H9 (cell line): ENCODE measurements at regions not wholly inside any gene's neighbourhood (a gene's known extent, or its start where the extent isn't known, plus 50 kb on each side); places are given as distances from the start of the nearest gene placed in this dataset.

Source experiments
- DNase-seq: peaks from one replicate; pipeline ENCODE4 v3.0.0-alpha.2; 2017
- H2AFZ ChIP-seq: one replicate; pipeline ENCODE4 v1.6.1; 2013; ENCODE audit warnings: mild to moderate bottlenecking, low read length, control low read depth, moderate library complexity
- H2AK5ac ChIP-seq: 2 replicates; pipeline ENCODE4 v1.6.1; 2013; ENCODE audit warnings: low read length, control low read depth, mixed read lengths; ENCODE audit not compliant: insufficient read length
- H2BK120ac ChIP-seq: one replicate; pipeline ENCODE4 v1.6.1; 2013; ENCODE audit warnings: low read depth, mild to moderate bottlenecking, low read length, control low read depth, inconsistent platforms; ENCODE audit not compliant: poor library complexity, severe bottlenecking
- H2BK12ac ChIP-seq: 2 replicates; pipeline ENCODE4 v1.6.1; 2013; ENCODE audit warnings: low read length, control low read depth, mixed read lengths, low read depth; ENCODE audit not compliant: insufficient read length
- H2BK15ac ChIP-seq: 2 replicates; pipeline ENCODE4 v1.6.1; 2013; ENCODE audit warnings: low read depth, low read length, control low read depth
- H2BK20ac ChIP-seq: one replicate; pipeline ENCODE4 v1.6.1; 2013; ENCODE audit warnings: low read depth, mild to moderate bottlenecking, low read length, control low read depth, inconsistent platforms; ENCODE audit not compliant: poor library complexity, severe bottlenecking
- H2BK5ac ChIP-seq: 2 replicates; pipeline ENCODE4 v1.6.1; 2013; ENCODE audit warnings: low read length, control low read depth, mixed read lengths; ENCODE audit not compliant: insufficient read length
- H3K14ac ChIP-seq: 2 replicates; pipeline ENCODE4 v1.6.1; 2013; ENCODE audit warnings: low read length, control low read depth; ENCODE audit not compliant: insufficient read depth
- H3K18ac ChIP-seq: 2 replicates; pipeline ENCODE4 v1.6.1; 2013; ENCODE audit warnings: low read depth, mild to moderate bottlenecking, mixed read lengths, low read length, control low read depth; ENCODE audit not compliant: insufficient read length
- H3K23ac ChIP-seq: 2 replicates; pipeline ENCODE4 v1.6.1; 2013; ENCODE audit warnings: low read length, control low read depth, mixed read lengths, low read depth; ENCODE audit not compliant: insufficient read length
- H3K23me2 ChIP-seq: 2 replicates; pipeline ENCODE4 v1.6.1; 2013; ENCODE audit warnings: low read depth, mild to moderate bottlenecking, mixed read lengths, low read length, control low read depth; ENCODE audit not compliant: insufficient read length, poor library complexity, severe bottlenecking
- H3K27ac ChIP-seq: 2 replicates; pipeline ENCODE4 v1.5.1; 2013; ENCODE audit warnings: low read length, control low read depth, mixed read lengths, low read depth; ENCODE audit not compliant: insufficient read length
- H3K27me3 ChIP-seq: 2 replicates; pipeline ENCODE4 v1.6.1; 2013; ENCODE audit warnings: low read length, control low read depth, inconsistent platforms; ENCODE audit not compliant: insufficient read depth
- H3K4ac ChIP-seq: 2 replicates; pipeline ENCODE4 v1.6.1; 2013; ENCODE audit warnings: low read depth, mild to moderate bottlenecking, control low read depth, inconsistent platforms, low read length, moderate library complexity
- H3K4me1 ChIP-seq: 2 replicates; pipeline ENCODE4 v1.6.1; 2013; ENCODE audit warnings: low read length, control low read depth, inconsistent platforms; ENCODE audit not compliant: insufficient read depth
- H3K4me2 ChIP-seq: 2 replicates; pipeline ENCODE4 v1.6.1; 2013; ENCODE audit warnings: low read length, control low read depth, mixed read lengths; ENCODE audit not compliant: insufficient read length, insufficient read depth
- H3K56ac ChIP-seq: 2 replicates; pipeline ENCODE4 v1.6.1; 2013; ENCODE audit warnings: low read depth, mild to moderate bottlenecking, mixed read lengths, low read length, control low read depth; ENCODE audit not compliant: insufficient read length
- H3K79me1 ChIP-seq: 2 replicates; pipeline ENCODE4 v1.6.1; 2013; ENCODE audit warnings: low read depth, mild to moderate bottlenecking, moderate library complexity, low read length, control low read depth, inconsistent platforms; ENCODE audit not compliant: insufficient read depth, poor library complexity, severe bottlenecking
- H3K79me2 ChIP-seq: 2 replicates; pipeline ENCODE4 v1.6.1; 2013; ENCODE audit warnings: low read length, control low read depth, inconsistent platforms; ENCODE audit not compliant: insufficient read depth
- H3K9ac ChIP-seq: 2 replicates; pipeline ENCODE4 v1.6.1; 2013; ENCODE audit warnings: low read length, control low read depth, mixed read lengths; ENCODE audit not compliant: insufficient read length; ENCODE audit errors: extremely low read depth
- H3K9me3 ChIP-seq: one replicate; pipeline ENCODE4 v1.6.1; 2013; ENCODE audit warnings: low read depth, low read length, inconsistent platforms; ENCODE audit not compliant: control insufficient read depth
- H3T11ph ChIP-seq: one replicate; pipeline ENCODE4 v1.6.1; 2013; ENCODE audit warnings: mild to moderate bottlenecking, low read length, control low read depth, inconsistent platforms
- H4K20me1 ChIP-seq: one replicate; pipeline ENCODE4 v1.6.1; 2013; ENCODE audit not compliant: control insufficient read depth, insufficient read length, insufficient read depth
- H4K5ac ChIP-seq: 2 replicates; pipeline ENCODE4 v1.6.1; 2013; ENCODE audit warnings: low read depth, mild to moderate bottlenecking, mixed read lengths, low read length, control low read depth; ENCODE audit not compliant: insufficient read length
- H4K8ac ChIP-seq: replicated peaks from 2 replicates; pipeline ENCODE4 v1.6.1; 2013; ENCODE audit warnings: low read length, control low read depth, mixed read lengths, low read depth; ENCODE audit not compliant: insufficient read length
- H4K91ac ChIP-seq: 2 replicates; pipeline ENCODE4 v1.6.1; 2013; ENCODE audit warnings: low read depth, mild to moderate bottlenecking, moderate library complexity, mixed read lengths, low read length, control low read depth; ENCODE audit not compliant: insufficient read length
- H3K27ac Mint-ChIP-seq, 3 experiments: 2 replicates in 2 of 3; 3 replicates in 1 of 3; pipeline ENCODE4 v1.8.0; 2020 to 2021; ENCODE audit warnings: mixed read lengths in 3 of 3, mild to moderate bottlenecking in 1 of 3, moderate library complexity in 1 of 3
- H3K27me3 Mint-ChIP-seq: 2 replicates; pipeline ENCODE4 v1.8.0; 2021; ENCODE audit warnings: low read depth, mild to moderate bottlenecking, moderate library complexity, mixed read lengths
- H3K36me3 Mint-ChIP-seq, 3 experiments: 2 replicates in 2 of 3; 3 replicates in 1 of 3; pipeline ENCODE4 v1.8.0; 2020 to 2021; ENCODE audit warnings: low read depth in 3 of 3, mixed read lengths in 3 of 3; ENCODE audit not compliant: insufficient read depth in 1 of 3
- H3K4me1 Mint-ChIP-seq, 2 experiments: 2 replicates each; pipeline ENCODE4 v1.8.0; 2020; ENCODE audit warnings: mixed read lengths in 2 of 2
- H3K4me3 Mint-ChIP-seq, 2 experiments: 2 replicates in 1 of 2; 3 replicates in 1 of 2; pipeline ENCODE4 v1.8.0; 2020 to 2021; ENCODE audit warnings: mild to moderate bottlenecking in 2 of 2, mixed read lengths in 2 of 2, moderate library complexity in 1 of 2
- H3K9me3 Mint-ChIP-seq, 2 experiments: 2 replicates in 1 of 2; 3 replicates in 1 of 2; pipeline ENCODE4 v1.8.0; 2020; ENCODE audit warnings: mild to moderate bottlenecking in 2 of 2, mixed read lengths in 2 of 2, moderate library complexity in 1 of 2
- CTCF ChIP-seq: fragments of 200-600 bp; sonication (generic); conservative IDR thresholded peaks from 3 replicates; pipeline ENCODE4 v1.8.0; 2021; ENCODE audit warnings: antibody characterized with exemption, mild to moderate bottlenecking
- WGBS: extraction: QIAGEN DNeasy Blood & Tissue Kit; methylation state at CpG from one replicate; pipeline ENCODE4 v1.1.7; 2013; ENCODE audit warnings: missing lambda C conversion rate, low lambda C conversion rate, mixed read lengths; ENCODE audit not compliant: insufficient read length; ENCODE audit errors: extremely low coverage; 5-methylcytosine and 5-hydroxymethylcytosine counted together

GRCh38 chr2:238995634-238996033 is 147.7 kb downstream of the TWIST2 start:
- Histone ChIP-seq H4K8ac (no peak overlapping the region), H2BK120ac (no peak overlapping the region), H3K79me1 (no peaks in the 10 kb centered on the region), H3K4me2 (no peak overlapping the region), H3K4me1 (no peaks in the 10 kb centered on the region), H4K20me1 (no peaks in the 10 kb centered on the region), H3T11ph (no peak overlapping the region), H3K4ac (no peak overlapping the region), H3K9ac (no peak overlapping the region), H3K14ac (no peak overlapping the region), H3K9me3 (peaks cover 4% of the 10 kb centered on the region), H3K27ac (no peak overlapping the region), H2BK5ac (no peak overlapping the region), H3K56ac (no peak overlapping the region), H4K5ac (no peak overlapping the region), H2BK20ac (no peak overlapping the region), H2AK5ac (no peak overlapping the region), H3K23me2 (no peaks in the 10 kb centered on the region), H2BK12ac (no peak overlapping the region), H3K18ac (no peak overlapping the region), H3K27me3 (no peaks in the 10 kb centered on the region), H2AFZ (no peak overlapping the region), H3K79me2 (no peaks in the 10 kb centered on the region), H3K23ac (no peak overlapping the region), H4K91ac (no peak overlapping the region), H2BK15ac (no peak overlapping the region)
- Mint-ChIP-seq H3K36me3 (peaks cover 3 to 12% (median 7%) of the 10 kb centered on the region in 3 experiments; a peak in 6 of 7 replicates), H3K27me3 (peaks cover 19% of the 10 kb centered on the region), H3K27ac (no peak overlapping the region), H3K4me1 (peaks cover 5% of the 10 kb centered on the region in 2 experiments), H3K9me3 (peaks cover 24 to 25% of the 10 kb centered on the region in 2 experiments), H3K4me3 (no peak overlapping the region; a peak in 1 of 5 replicates)
- no peak for TF ChIP-seq CTCF
- no peak for DNase-seq
- no CpG with 5 or more reads among the region's 1 CpG for WGBS
